ENCODE measurements at regions not wholly inside any gene's neighbourhood (a gene's known extent, or its start where the extent isn't known, plus 50 kb on each side); places are given as distances from the start of the nearest gene placed in this dataset.

DNA sequence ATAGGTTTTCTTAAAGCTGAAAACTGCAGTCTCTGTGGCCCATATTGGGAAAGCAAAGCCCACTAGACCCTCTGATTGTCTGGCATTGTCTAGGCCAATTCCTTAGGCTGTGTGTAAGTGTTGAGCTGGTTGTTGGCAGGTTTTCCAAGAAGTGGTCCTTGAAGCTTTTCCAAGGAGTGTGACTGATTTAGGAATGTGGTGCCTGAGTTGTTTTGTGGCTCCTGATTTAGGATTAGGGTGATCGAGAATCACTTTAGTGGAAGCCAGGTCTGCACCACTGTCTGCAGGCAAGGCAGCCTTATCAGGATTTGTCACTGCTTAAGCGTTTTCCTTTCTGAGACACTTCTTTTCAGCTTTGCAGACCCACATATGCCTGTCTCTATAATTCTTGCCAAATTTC lies 339.0 kb upstream of the DDX53 start:
- H3K4me3 ChIP-seq (ENCODE audit: low read length): no peak overlapping the region

DNA sequence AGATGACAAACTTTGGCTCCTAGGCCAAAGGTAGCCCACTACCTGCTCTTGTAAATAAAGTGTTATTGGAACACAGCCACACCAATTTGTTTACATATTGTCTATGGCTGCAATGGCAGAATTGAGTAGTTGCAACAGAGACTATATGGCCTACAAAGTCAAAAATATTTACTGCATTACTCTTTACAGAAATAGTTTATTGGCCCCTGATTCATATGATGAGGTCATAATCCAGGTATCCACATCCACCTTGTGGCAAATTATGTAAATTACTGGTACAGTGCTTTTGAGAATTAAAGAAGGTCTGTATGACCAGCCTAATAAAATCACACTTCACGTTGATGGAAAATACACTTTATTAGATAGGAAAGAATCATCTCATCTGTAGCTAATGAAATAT lies 337.0 kb upstream of the DDX53 start:
- Histone ChIP-seq H3K36me3 (replicated peaks; ENCODE audit: insufficient read depth, low read length) (no peaks in the 10 kb centered on the region), H4K20me1 (ENCODE audit: insufficient read depth, low read length) (no peaks in the 10 kb centered on the region), H3K9me2 (replicated peaks; ENCODE audit: insufficient read depth, low read length) (no peaks in the 10 kb centered on the region), H3K27ac (ENCODE audit: low read length) (no peak overlapping the region), H3K4me2 (ENCODE audit: low read depth, low read length) (no peak overlapping the region), H3F3A (ENCODE audit: insufficient read depth, low read length) (no peaks in the 10 kb centered on the region), H3K4me3 (ENCODE audit: low read length) (no peak overlapping the region), H3K9ac (ENCODE audit: low read length) (no peak overlapping the region), H3K4me1 (ENCODE audit: low read length) (no peaks in the 10 kb centered on the region), H3K27me3 (replicated peaks; ENCODE audit: insufficient read depth, low read length) (no peaks in the 10 kb centered on the region), H3K9me3 (replicated peaks; ENCODE audit: insufficient read depth, low read length) (no peaks in the 10 kb centered on the region), H2AFZ (ENCODE audit: low read length) (no peak overlapping the region), H3K79me2 (ENCODE audit: low read length) (no peaks in the 10 kb centered on the region)
- TF ChIP-seq EZH2phosphoT487 (IDR thresholded peaks at IDR 0.05; ENCODE audit: low read length) (no peak), EZH2 (optimal IDR thresholded peaks at IDR 0.05; ENCODE audit: low read depth, low read length) (no peak)
- TF ChIP-seq, protein P1, sequence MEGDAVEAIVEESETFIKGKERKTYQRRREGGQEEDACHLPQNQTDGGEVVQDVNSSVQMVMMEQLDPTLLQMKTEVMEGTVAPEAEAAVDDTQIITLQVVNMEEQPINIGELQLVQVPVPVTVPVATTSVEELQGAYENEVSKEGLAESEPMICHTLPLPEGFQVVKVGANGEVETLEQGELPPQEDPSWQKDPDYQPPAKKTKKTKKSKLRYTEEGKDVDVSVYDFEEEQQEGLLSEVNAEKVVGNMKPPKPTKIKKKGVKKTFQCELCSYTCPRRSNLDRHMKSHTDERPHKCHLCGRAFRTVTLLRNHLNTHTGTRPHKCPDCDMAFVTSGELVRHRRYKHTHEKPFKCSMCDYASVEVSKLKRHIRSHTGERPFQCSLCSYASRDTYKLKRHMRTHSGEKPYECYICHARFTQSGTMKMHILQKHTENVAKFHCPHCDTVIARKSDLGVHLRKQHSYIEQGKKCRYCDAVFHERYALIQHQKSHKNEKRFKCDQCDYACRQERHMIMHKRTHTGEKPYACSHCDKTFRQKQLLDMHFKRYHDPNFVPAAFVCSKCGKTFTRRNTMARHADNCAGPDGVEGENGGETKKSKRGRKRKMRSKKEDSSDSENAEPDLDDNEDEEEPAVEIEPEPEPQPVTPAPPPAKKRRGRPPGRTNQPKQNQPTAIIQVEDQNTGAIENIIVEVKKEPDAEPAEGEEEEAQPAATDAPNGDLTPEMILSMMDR (IDR thresholded peaks at IDR 0.05; ENCODE audit: low read length): no peak
- no peak for DNase-seq

More for the DNA sequence above, 339.0 kb upstream of the DDX53 start:
- Histone ChIP-seq H3K27me3 (replicated peaks; ENCODE audit: insufficient read depth, low read length) (no peaks in the 10 kb centered on the region), H3K9me3 (replicated peaks; ENCODE audit: insufficient read depth, low read length) (no peaks in the 10 kb centered on the region), H3K4me2 (ENCODE audit: low read depth, low read length) (no peak overlapping the region), H3K79me2 (ENCODE audit: low read length) (no peaks in the 10 kb centered on the region), H3K27ac (ENCODE audit: low read length) (no peak overlapping the region), H3K9ac (ENCODE audit: low read length) (no peak overlapping the region), H4K20me1 (ENCODE audit: insufficient read depth, low read length) (no peaks in the 10 kb centered on the region), H2AFZ (ENCODE audit: low read length) (no peak overlapping the region), H3F3A (ENCODE audit: insufficient read depth, low read length) (no peaks in the 10 kb centered on the region), H3K9me2 (replicated peaks; ENCODE audit: insufficient read depth, low read length) (no peaks in the 10 kb centered on the region), H3K4me1 (ENCODE audit: low read length) (no peaks in the 10 kb centered on the region), H3K36me3 (replicated peaks; ENCODE audit: insufficient read depth, low read length) (no peaks in the 10 kb centered on the region)
- no peak for TF ChIP-seq EZH2phosphoT487 (IDR thresholded peaks at IDR 0.05; ENCODE audit: low read length)
- no peak for TF ChIP-seq EZH2 (optimal IDR thresholded peaks at IDR 0.05; ENCODE audit: low read depth, low read length)
- TF ChIP-seq, protein P1 (IDR thresholded peaks at IDR 0.05; ENCODE audit: low read length): no peak
- DNase-seq: no peak

DNA sequence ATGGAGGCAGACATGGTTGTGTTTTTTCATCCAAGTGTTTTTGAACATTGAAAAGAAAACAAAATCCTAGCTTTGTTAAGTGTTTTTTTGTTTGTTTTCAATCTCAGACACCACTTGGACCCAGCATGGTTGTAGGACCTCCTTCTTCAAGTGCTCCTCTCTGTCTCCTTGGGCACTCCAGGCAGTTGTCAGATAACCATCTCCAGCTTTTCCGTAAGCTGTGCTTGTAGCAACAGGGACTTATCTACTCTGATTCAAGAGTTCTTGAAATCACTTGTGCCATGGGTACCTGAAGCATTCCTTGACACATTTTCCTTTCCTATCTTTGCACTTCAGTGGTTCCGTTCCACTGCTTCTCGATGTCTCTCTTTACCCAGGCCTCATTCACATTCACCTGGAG lies 334.9 kb upstream of the DDX53 start:
- DNase-seq: no peak
- no peak overlapping the region for H2AFZ ChIP-seq (ENCODE audit: low read length)
- no peaks in the 10 kb centered on the region for H3K9me3 ChIP-seq (replicated peaks; ENCODE audit: insufficient read depth, low read length)
- no peak for TF ChIP-seq EZH2phosphoT487 (IDR thresholded peaks at IDR 0.05; ENCODE audit: low read length)
- TF ChIP-seq, protein P1 (IDR thresholded peaks at IDR 0.05; ENCODE audit: low read length): no peak
- H3K27me3 ChIP-seq (replicated peaks; ENCODE audit: insufficient read depth, low read length): no peaks in the 10 kb centered on the region
- no peak overlapping the region for H3K4me2 ChIP-seq (ENCODE audit: low read depth, low read length)
- no peaks in the 10 kb centered on the region for H3K9me2 ChIP-seq (replicated peaks; ENCODE audit: insufficient read depth, low read length)
- no peaks in the 10 kb centered on the region for H3K4me1 ChIP-seq (ENCODE audit: low read length)
- no peaks in the 10 kb centered on the region for H3K36me3 ChIP-seq (replicated peaks; ENCODE audit: insufficient read depth, low read length)
- H3F3A ChIP-seq (ENCODE audit: insufficient read depth, low read length): no peaks in the 10 kb centered on the region
- H3K9ac ChIP-seq (ENCODE audit: low read length): no peak overlapping the region
- H3K79me2 ChIP-seq (ENCODE audit: low read length): no peaks in the 10 kb centered on the region
- H4K20me1 ChIP-seq (ENCODE audit: insufficient read depth, low read length): no peaks in the 10 kb centered on the region
- no peak overlapping the region for H3K27ac ChIP-seq (ENCODE audit: low read length)
- H3K4me3 ChIP-seq (ENCODE audit: low read length): no peak overlapping the region

Data from MM.1S (cell line).